Endothelial cell of umbilical vein (primary cell): ENCODE measurements at regions not wholly inside any gene's neighbourhood (a gene's known extent, or its start where the extent isn't known, plus 50 kb on each side); places are given as distances from the start of the nearest gene placed in this dataset.

Experiments
- EZH2 ChIP-seq: IDR thresholded peaks from 2 replicates; pipeline ENCODE4 v1.6.1; 2012; ENCODE audit warnings: borderline replicate concordance, low read depth, mild to moderate bottlenecking, moderate library complexity, low read length, inconsistent platforms; ENCODE audit not compliant: severe bottlenecking
- FOS ChIP-seq: IDR thresholded peaks from 2 replicates; pipeline ENCODE4 v1.6.1; 2011; ENCODE audit warnings: mild to moderate bottlenecking, low read length, moderate library complexity, borderline replicate concordance; ENCODE audit not compliant: insufficient read depth
- GATA2 ChIP-seq: IDR thresholded peaks from 2 replicates; pipeline ENCODE4 v1.7.0; 2011; ENCODE audit warnings: low read depth, mild to moderate bottlenecking, moderate library complexity, mixed read lengths, low read length; ENCODE audit not compliant: insufficient read length, insufficient read depth
- JUN ChIP-seq: IDR thresholded peaks from 2 replicates; pipeline ENCODE4 v1.6.1; 2011; ENCODE audit warnings: borderline replicate concordance, low read depth; ENCODE audit not compliant: insufficient read length, insufficient read depth
- MYC ChIP-seq: IDR thresholded peaks from one replicate; pipeline ENCODE4 v1.6.1; 2011; ENCODE audit warnings: mild to moderate bottlenecking, low read depth, low read length
- POLR2A ChIP-seq: IDR thresholded peaks from 2 replicates; pipeline ENCODE4 v1.6.1; 2012; ENCODE audit warnings: low read depth, mild to moderate bottlenecking, control low read depth, low read length
- POLR2AphosphoS5 ChIP-seq: IDR thresholded peaks from 2 replicates; pipeline ENCODE4 v1.6.1; 2012; ENCODE audit warnings: low read depth, mild to moderate bottlenecking, control low read depth, low read length, moderate library complexity; ENCODE audit not compliant: insufficient read depth
- TF ChIP-seq, protein P1 (sequence below), 2 donors: IDR thresholded peaks; 1 replicate in 1 of 2; 2 replicates in 1 of 2; pipeline ENCODE4 v1.5.1; 2011; ENCODE audit warnings: low read length in 2 of 2, mild to moderate bottlenecking in 2 of 2, moderate library complexity in 2 of 2, control low read depth in 1 of 2, inconsistent platforms in 1 of 2, low read depth in 1 of 2; ENCODE audit not compliant: insufficient read depth in 1 of 2; ENCODE audit errors: extremely low read depth in 1 of 2
- TF ChIP-seq, protein P2 (sequence below): IDR thresholded peaks from 2 replicates; pipeline ENCODE4 v1.6.1; 2011; ENCODE audit not compliant: insufficient read depth, insufficient read length

DNA sequence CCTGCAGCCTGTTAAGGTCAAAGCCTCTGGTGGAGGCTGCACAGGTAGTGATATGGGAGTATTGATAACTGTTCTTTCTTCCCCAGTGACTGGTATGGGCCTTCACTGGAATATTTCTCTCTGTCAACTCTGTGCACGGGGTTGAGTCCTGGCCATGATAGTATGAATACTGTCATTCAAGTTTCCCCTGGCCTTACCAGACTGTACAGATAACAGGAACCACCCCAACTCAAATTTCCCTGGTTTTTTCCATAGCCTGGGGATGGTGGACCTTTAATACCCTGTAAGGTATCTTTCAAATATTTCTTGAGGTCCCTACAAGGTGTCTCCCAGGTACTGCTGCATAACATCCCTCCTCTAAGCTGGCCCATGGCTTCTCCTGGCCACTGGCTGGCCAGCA lies 51.4 kb upstream of the TNFAIP3 start:
- TF ChIP-seq POLR2A (no peak), JUN (no peak), POLR2AphosphoS5 (no peak), GATA2 (no peak), EZH2 (no peak), FOS (no peak), MYC (no peak)
- TF ChIP-seq, protein P1, sequence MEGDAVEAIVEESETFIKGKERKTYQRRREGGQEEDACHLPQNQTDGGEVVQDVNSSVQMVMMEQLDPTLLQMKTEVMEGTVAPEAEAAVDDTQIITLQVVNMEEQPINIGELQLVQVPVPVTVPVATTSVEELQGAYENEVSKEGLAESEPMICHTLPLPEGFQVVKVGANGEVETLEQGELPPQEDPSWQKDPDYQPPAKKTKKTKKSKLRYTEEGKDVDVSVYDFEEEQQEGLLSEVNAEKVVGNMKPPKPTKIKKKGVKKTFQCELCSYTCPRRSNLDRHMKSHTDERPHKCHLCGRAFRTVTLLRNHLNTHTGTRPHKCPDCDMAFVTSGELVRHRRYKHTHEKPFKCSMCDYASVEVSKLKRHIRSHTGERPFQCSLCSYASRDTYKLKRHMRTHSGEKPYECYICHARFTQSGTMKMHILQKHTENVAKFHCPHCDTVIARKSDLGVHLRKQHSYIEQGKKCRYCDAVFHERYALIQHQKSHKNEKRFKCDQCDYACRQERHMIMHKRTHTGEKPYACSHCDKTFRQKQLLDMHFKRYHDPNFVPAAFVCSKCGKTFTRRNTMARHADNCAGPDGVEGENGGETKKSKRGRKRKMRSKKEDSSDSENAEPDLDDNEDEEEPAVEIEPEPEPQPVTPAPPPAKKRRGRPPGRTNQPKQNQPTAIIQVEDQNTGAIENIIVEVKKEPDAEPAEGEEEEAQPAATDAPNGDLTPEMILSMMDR (IDR thresholded peaks at IDR 0.05; ENCODE audit: extremely low read depth in 1 of 2, insufficient read depth in 1 of 2, low read depth in 1 of 2, low read length in 2 of 2), result no peak
- TF ChIP-seq, protein P2, sequence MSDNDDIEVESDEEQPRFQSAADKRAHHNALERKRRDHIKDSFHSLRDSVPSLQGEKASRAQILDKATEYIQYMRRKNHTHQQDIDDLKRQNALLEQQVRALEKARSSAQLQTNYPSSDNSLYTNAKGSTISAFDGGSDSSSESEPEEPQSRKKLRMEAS, result no peak
